ENCODE measurements at regions not wholly inside any gene's neighbourhood (a gene's known extent, or its start where the extent isn't known, plus 50 kb on each side); places are given as distances from the start of the nearest gene placed in this dataset.

- DNase-seq (ENCODE audit: extremely low spot score, unreplicated experiment), result no peak
- H3K4me1 Mint-ChIP-seq (ENCODE audit: unreplicated experiment), result no peaks in the 10 kb centered on the region
- no peaks in the 10 kb centered on the region for H3K36me3 Mint-ChIP-seq
- no peak overlapping the region for H3K27ac Mint-ChIP-seq
- no peak overlapping the region for H3K4me3 Mint-ChIP-seq
- peaks cover 9% of the 10 kb centered on the region for H3K27me3 Mint-ChIP-seq
- peaks cover 5% of the 10 kb centered on the region for H3K9me3 Mint-ChIP-seq
- TF ChIP-seq, protein P1, sequence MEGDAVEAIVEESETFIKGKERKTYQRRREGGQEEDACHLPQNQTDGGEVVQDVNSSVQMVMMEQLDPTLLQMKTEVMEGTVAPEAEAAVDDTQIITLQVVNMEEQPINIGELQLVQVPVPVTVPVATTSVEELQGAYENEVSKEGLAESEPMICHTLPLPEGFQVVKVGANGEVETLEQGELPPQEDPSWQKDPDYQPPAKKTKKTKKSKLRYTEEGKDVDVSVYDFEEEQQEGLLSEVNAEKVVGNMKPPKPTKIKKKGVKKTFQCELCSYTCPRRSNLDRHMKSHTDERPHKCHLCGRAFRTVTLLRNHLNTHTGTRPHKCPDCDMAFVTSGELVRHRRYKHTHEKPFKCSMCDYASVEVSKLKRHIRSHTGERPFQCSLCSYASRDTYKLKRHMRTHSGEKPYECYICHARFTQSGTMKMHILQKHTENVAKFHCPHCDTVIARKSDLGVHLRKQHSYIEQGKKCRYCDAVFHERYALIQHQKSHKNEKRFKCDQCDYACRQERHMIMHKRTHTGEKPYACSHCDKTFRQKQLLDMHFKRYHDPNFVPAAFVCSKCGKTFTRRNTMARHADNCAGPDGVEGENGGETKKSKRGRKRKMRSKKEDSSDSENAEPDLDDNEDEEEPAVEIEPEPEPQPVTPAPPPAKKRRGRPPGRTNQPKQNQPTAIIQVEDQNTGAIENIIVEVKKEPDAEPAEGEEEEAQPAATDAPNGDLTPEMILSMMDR (conservative IDR thresholded peaks at IDR 0.05), result no peak
Measured at GRCh38 chr2:7492719-7493118, 575.5 kb downstream of the RNF144A start.

- no peak overlapping the region for H3K4me3 Mint-ChIP-seq
- H3K27me3 Mint-ChIP-seq, result peaks cover 3% of the 10 kb centered on the region
- H3K36me3 Mint-ChIP-seq, result no peaks in the 10 kb centered on the region
- peaks cover 8% of the 10 kb centered on the region for H3K4me1 Mint-ChIP-seq (ENCODE audit: unreplicated experiment)
- no peak overlapping the region for H3K27ac Mint-ChIP-seq
- DNase-seq (ENCODE audit: extremely low spot score, unreplicated experiment), result no peak
- TF ChIP-seq, protein P1 (conservative IDR thresholded peaks at IDR 0.05), result no peak
- H3K9me3 Mint-ChIP-seq, result peaks cover 5% of the 10 kb centered on the region
Measured at GRCh38 chr2:7497178-7497577, 580.0 kb downstream of the RNF144A start.

- peaks cover 2% of the 10 kb centered on the region for H3K9me3 Mint-ChIP-seq
- H3K36me3 Mint-ChIP-seq, result no peaks in the 10 kb centered on the region
- H3K4me3 Mint-ChIP-seq, result no peak overlapping the region
- DNase-seq (ENCODE audit: extremely low spot score, unreplicated experiment), result no peak
- H3K27ac Mint-ChIP-seq, result no peak overlapping the region
- peaks cover 3% of the 10 kb centered on the region for H3K27me3 Mint-ChIP-seq
- H3K4me1 Mint-ChIP-seq (ENCODE audit: unreplicated experiment), result peaks cover 8% of the 10 kb centered on the region
- TF ChIP-seq, protein P1 (conservative IDR thresholded peaks at IDR 0.05), result no peak
Measured at GRCh38 chr2:7499018-7499417, 581.8 kb downstream of the RNF144A start.

- TF ChIP-seq, protein P1 (conservative IDR thresholded peaks at IDR 0.05), result no peak
- Mint-ChIP-seq H3K9me3 (no peaks in the 10 kb centered on the region), H3K27me3 (peaks cover 6% of the 10 kb centered on the region), H3K4me1 (ENCODE audit: unreplicated experiment) (peaks cover 12% of the 10 kb centered on the region), H3K36me3 (no peaks in the 10 kb centered on the region), H3K27ac (no peak overlapping the region), H3K4me3 (no peak overlapping the region)
- no peak for DNase-seq (ENCODE audit: extremely low spot score, unreplicated experiment)
Measured at GRCh38 chr2:7502336-7502735, 585.1 kb downstream of the RNF144A start.

- TF ChIP-seq, protein P1 (conservative IDR thresholded peaks at IDR 0.05), result no peak
- Mint-ChIP-seq H3K4me3 (no peak overlapping the region), H3K27me3 (peaks cover 3% of the 10 kb centered on the region), H3K36me3 (no peaks in the 10 kb centered on the region), H3K4me1 (ENCODE audit: unreplicated experiment) (peaks cover 13% of the 10 kb centered on the region), H3K9me3 (no peaks in the 10 kb centered on the region), H3K27ac (no peak overlapping the region)
- no peak for DNase-seq (ENCODE audit: extremely low spot score, unreplicated experiment)
Measured at GRCh38 chr2:7508296-7508943, 591.2 kb downstream of the RNF144A start.

Data from type B pancreatic cell (in vitro differentiated cells).